Hematopoietic multipotent progenitor cell treated with erythropoietin and hydrocortisone succinate and interleukin-3 and kit ligand, for 17 days (in vitro differentiated cells): ENCODE measurements at regions not wholly inside any gene's neighbourhood (a gene's known extent, or its start where the extent isn't known, plus 50 kb on each side); places are given as distances from the start of the nearest gene placed in this dataset.

ENCODE experiments used
- DNase-seq: peaks from one replicate; pipeline ENCODE4 v3.0.0-alpha.2; 2015; ENCODE audit warnings: low spot score

DNA sequence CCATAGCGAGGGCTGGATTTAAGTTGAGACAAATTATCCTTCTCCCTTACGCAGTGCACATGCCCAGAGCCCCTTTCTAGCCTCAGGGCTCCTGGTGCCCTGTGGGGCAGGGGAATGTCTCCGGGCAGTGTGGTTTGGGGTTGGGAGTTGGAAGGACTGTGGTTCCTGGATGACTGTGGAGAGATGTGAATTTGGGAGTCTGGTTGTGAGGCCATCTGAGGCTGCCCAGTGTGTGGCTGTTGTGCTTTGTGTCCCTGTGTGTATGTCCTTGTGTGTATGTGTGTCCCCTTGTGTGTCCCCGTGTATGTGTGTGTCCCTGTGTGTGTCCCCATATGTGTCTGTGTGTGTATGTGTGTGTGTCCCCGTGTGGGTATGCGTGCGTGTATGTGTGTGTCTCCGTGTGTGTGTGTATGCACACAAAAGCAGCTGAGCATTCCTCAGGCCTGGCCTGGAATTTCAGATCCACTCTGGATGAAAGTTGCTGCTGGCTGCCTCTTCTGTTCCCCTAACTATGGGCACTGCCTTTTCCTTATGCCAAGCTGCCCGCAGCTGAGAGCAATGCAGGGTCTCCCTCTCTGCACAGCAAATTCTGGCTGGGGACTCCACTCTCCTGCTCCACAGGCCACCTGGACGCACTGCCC, 65.4 kb downstream of the UBIAD1 start:
- DNase-seq, result no peak

DNA sequence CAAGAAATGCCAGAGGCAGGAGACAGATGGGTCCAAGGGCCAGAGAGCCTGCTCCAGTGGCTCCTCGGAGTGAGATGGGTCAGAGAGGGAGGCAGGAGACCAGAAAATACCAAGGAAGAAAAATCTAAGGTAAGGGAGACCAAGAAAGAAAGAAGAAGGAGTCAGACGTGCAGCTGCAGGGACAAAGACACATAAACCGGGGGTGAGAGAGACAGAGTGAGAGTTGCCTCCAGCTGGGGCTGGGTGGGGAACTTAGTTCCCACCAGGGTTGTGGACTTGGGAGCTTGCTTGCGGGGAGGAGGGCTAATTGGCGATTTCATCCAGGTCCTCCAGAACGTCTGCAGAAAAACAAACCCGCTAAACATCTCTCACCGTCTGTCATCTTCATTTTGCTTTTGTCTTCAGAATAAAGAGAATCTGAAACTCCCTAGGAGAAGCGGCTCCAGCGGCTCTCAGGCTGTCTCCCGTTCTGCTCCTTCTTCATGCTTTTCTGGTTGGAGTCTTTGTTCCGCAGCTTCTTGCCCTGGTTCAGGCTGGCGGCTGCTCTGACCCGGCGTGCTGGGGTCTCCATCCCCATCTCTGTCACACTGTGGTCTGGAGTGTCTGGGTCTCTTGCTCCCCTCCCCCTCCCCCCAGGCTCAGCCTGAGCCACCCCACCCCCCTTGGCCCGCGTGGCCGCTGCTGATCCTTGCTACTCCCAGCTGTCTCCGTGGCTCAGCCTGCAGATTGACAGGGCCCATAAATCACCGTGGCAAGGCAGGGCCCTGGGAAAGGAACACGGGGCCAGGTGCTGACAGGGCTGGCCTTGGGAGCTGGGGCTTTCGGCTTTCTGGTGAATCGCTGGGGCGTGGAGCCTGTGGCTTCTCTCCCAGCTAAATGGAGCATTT, 66.6 kb downstream of the UBIAD1 start:
- no peak for DNase-seq

DNA sequence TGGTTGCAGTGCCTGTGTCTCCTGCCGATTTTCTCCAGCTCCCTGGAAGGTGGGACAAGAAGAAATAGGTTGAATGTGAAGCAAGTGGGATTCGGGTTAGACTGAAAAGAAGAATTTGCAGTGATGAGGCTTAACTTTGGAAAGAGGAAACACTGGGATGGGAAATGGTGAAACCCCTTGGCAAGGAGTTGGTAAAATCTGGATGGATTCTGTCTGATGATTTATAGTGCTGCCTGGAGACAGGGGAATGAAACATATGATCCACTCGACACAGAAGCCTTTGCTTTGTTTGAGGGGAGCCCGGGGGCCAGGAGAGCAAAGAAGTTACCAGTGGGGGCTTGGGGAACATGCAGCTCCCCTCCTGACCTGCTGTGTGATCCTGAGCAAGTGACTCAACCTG, 67.2 kb downstream of the UBIAD1 start:
- DNase-seq, result no peak

DNA sequence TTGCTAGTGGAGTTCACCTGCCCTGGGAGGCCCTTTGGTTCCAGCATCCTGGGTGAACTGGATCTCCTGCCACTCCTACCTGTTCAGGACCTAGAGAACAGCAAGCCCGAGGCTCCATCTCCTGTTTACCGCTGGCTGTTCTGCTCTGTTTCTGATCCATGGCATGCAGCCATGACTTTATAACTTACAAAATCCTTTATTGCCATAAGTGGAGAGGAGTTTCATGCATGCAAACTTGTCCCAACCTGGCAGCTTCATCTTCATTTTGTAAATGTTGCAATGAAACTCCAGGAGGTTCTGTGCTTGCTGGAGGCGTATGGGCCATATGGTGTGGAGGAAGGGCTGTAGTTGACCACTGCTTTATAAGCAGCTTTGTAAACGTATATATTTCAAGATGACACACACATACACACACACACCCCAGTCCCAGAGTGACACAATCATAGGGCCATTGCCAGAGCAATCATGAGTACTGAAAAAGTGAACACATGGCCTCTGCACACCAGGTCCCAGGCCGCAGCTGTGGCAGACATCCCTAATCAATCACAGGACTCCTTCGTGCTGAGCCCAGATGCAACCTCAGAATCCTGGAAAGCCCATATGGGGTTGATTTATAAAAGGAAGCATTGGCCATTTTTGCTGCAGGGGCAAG, 69.0 kb downstream of the UBIAD1 start:
- no peak for DNase-seq

DNA sequence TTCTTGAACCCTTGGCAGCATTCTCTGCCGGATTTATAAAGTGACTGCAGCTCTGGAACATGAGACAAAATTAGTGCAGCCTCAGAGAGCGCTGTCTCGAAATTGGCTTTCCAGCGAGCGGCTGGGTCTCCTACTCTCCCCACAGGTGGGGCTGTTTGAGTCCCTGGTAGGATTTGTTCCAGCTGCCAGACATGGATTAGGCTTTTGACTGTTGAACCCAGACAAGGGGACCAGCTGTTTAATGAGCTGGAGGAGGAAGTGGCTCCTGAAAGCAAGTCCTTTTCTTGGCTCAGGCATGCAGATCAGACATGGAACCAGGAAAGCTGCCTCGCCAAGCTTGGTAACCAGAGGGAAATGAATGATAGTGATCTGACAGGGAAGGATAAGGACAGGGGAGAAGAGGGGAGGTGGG, 69.6 kb downstream of the UBIAD1 start:
- no peak for DNase-seq

DNA sequence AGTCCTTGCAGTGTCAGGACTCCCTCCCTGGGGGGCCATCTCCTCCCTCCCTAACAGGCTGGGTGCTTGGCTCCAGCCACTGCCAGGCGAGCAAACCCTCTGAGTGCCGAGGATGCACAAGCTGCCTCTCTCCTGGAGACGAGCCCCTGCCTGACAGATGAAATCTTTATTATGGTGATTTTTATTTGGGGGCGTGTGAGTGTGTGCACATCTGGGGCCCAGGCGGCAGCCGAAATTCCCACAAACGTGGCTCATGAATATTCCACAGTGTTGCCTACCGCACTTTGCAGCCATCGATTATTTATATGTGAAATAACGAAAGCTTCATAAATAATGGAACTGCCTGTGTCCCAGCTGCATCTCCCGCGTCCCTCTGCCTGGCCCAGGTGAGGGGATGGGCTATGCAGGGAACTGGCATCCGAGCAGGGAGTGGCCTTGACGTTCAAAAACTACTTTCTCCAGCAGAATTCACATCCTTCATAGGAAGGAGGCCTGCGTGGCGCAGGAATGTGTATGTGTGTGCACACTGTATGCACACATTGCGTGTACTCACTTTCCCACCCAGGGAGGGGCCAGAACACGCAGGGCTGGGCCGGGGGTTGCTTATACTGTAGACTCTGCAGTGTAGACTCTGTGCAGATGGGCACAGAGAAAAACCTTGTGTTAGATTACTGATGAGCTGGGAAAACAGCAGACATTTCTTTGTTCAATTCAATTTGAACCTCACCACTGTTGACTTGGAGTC, 73.1 kb downstream of the UBIAD1 start:
- DNase-seq, result no peak

DNA sequence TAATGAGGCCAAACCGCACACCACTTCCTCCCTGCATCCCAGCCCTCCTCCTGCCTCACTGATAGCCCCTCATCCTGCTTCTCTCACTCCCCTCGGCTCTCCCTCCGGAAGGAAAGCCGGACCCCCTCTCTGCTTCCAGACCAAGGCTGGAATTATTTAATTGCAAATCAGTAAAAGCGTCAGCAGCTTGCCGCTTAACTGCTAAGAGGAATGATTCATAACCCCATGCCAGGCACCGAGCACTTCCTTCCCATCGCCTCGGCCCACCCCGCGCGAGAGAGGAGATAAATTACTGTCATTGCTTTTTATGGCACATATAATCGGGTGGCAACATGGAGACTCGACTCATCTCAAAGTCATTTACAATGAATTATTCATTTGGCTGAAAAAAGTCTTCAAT, 77.3 kb downstream of the UBIAD1 start:
- DNase-seq, result no peak

DNA sequence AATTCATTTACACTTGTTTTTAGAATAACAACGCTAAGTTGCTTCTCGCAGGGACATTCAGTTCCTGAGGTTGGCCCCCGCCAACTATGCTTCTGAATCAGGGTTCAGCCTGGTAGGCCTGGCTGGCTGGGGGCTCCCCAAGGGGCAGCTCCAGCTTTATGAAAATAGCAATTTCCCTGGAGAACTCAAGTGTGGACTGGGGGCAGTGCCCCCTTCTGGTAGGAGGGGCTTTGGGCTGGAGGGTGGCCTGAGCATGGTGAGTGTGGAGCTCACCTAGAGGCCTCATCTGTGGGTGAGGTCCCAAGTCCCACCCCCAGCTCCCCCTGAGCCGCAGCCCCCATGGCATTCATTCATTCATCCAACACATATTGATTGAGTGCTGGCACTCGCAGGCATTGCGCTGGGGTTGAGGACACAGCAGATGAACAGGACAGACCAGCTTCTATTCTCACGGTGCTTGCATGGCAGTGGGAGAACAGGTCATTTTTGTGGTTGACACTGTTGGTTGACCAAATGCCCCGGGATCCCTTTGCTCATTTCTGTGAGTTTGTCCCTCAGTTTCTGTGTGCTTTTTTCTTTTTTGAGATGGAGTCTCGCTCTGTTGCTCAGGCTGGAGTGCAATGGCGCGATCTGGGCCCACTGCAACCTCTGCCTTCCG, 79.2 kb downstream of the UBIAD1 start:
- no peak for DNase-seq

DNA sequence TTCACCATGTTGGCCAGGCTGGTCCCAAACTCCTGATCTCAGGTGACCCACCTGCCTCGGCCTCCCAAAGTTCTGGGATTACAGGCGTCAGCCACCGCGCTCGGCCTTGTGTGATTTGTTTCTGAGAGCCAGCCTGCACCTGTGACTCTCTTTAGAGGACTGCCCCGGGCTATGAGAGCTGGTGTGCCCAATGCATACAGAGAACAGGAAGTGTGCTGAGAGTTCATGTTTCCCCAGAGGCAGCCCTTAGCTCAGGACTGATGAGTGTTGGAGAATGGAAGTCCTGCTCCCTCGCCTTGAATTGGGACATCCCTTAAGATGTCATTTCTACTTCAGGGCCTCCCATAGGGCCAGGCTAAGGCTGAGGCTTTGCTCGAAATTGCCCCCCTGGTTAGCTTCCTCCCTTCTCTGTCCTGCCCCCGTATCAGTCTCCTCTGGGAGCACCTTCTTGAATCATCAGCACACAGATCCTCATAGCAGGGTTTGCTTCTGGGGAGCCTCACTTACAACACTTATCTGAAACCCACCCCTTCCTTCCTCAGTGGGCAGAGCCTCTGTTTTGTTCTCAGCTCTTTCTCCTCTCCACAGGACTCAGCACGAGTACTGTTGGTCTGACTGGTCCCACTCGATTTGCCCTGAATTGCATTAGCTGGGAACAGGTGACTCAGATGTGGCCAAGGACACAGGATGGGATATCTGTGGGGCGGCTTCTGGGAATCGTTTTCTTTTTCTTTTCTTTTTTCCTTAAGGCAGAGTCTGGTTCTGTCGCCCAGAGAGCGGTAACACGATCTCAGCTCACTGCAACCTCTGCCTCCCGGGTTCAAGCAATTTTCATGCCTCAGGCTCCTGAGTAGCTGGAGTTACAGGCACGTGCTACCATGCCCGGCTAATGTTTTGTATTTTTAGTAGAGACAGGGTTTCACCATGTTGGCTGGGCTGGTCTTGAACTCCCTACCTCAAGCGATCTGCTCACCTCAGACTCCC, 80.1 kb downstream of the UBIAD1 start:
- DNase-seq, result no peak

DNA sequence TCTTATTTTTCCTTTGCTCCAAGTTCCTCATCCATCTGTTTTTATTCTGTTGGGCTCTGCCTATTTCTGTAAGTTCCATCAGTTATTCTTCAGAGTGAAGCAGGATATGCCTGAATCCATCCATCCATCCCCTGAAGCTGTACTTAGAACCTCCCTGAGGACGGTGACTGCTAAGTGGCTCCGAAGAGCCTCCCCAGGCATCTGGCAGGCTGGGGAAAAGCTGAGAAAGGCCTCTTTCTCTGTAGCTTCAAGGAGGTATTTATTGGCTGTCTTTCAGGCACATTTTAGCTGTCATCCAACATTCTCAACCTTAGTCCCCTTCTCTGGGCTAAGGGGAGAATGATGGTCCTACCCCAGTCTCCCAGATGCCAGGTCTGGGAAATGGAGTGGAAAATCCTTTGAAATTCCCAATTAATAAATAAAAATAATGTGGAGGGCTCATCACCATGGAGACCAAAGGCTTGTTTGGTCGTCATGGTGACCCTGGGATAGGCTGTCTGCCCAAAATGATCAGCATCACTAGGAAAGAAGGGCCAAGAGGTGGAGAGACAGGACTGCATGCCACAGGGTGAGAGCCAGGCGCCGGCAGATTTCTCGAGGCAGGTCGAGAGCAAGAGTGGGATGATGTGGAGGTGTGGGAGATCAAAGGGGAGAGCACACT, 82.0 kb downstream of the UBIAD1 start:
- DNase-seq, result no peak

DNA sequence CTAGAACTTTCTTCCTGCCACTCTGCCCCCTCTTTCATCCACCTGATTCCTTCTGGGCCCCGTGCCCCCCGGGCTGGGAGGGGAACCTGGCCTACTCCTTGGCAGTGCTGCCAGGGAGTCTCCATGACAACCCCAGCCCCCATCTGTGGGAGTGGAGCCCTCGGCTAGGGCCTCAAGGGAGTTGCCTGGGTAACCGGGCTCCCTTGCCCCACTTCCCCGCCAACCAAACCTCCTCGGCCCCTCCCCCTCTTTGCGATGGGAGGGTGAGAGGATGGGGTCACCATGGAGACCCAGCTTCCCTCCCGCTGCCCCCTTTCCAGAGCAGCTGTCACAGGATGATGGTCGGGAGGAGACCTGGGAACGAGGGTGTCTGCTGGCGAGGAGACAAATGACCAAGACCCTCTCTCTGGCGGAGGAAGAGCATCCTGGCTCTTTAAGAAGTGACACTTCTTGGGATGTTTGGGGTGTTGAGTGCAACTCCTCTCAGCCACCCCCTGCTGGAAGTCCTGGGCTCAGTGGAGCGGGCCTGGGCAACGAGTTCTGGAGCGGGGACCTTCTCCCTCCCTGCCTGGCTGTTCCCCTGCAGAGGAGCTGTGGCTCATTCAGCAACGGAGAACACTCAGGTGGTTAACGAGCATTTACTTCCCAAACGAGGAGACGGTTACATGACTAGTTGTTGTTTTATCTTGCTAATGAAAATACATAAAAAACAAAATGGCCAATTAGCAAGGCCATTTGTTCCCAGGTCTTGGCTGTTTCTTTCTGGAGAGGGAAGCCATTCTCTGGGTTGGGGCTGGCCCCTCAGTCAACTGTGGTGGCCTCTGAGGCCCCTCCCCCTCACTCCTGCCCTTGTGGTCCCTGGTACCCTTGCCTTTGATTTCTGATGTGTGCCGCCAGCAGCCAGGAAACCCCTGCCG, 82.8 kb downstream of the UBIAD1 start:
- DNase-seq, result no peak

DNA sequence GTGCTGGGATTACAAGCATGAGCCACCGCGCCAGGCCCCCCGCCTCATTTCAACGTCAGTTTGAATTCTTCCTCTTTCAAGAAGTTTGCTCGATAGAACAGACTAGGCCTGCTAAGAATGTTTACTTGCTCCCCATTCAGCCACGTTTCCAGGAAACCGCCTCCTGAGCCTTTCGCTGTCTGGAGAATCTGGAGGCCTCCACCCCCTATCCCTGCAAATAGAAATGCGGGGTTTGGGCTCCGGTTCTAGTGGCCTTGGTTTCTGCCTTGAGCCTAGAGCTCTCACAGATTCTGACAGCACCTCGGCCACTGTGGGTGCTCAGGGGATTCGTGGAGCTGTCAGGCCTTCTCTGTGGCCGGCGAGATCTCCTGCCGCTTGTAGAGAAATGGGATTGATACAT, 84.3 kb downstream of the UBIAD1 start:
- no peak for DNase-seq

DNA sequence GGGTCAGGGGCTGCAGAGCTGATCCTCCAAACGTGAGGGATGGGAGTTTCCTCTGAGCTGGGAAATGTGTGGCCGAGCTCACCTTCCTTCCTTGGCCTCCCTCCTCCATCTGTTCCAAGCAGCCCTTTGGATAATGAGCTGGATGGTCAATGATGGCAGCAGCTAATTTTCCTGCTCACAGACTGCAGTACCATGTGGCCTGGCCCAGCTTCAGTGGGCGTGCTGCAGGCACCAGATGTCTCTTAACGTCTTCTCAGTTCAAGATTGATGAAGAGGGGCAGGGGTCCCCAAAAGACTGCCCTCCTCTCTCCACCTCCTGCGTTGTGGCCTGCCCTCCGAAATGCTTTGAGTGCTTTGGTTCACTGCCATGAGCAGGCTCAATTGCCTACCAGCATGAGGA, 86.0 kb downstream of the UBIAD1 start:
- DNase-seq, result no peak

DNA sequence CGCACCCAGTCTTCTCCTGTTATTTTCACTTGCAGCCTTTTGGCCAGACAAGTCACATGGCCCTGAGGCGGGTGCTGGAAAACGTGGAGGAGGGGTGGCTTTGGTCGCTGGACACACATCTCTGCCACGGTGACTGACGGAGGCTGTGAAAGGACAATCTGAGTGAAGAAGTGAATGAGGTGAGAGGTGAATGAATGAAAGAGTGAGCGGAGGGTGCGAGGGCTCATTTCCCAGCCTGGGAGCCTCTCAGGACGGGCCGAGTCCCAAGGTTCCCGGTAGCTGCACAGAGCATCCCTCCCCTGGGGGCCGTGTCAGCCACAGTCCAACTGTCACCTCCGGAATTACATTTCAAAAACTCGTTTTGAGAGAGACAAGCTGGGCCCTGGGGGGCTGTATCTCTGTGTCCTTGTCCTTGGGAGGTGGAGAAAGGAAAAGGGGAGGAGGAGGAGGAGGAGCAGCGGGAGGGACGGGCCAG, 89.6 kb downstream of the UBIAD1 start:
- no peak for DNase-seq

DNA sequence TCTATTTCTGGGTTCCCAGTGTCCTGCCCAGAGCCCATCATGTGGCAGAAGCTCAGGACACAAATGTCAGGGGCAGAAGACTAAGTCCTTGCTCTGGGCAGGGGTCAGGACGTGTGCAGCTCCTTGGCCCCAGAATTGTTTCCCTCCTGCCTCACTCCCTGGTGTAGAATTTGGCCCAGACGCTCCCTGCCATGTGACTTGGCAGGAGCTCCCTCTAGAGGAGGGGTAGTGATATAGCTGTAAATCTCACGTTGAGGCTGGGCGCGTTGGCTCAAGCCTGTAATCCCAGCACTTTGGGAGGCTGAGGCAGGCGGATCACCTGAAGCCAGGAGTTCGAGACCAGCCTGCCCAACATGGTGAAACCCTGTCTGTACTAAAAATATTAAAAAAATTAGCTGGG, 91.2 kb downstream of the UBIAD1 start:
- DNase-seq, result peak; percentile 44

DNA sequence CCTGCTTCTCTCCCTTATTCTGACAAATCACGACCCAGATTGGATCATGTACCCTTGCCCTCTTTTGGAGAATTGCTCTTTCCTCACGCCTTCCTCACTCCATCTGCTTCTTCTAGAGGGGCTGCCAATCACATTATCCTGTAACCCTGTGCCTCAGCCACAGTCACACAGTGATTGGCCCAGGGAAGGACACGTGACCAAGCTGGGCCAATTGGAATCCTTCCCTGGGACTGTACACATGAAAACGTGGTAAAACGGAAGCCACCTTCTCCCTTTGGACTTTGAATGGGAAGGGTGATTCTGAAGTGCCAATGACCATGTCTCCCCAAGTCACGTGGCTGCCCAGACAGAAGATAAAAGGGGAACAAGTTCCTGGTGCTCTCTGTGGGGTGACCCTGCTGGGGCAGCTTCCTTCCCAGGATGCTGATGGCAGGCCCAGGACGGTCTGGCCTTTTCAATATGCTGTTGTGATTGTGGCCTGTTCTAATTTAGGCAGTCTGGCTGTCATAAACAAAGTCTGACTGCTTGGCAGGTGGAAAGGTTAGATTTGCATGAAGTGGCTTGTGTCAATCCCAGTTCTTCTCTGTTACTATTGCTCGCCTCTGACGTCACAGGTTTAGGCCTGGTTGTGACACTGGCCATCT, 92.9 kb downstream of the UBIAD1 start:
- no peak for DNase-seq

DNA sequence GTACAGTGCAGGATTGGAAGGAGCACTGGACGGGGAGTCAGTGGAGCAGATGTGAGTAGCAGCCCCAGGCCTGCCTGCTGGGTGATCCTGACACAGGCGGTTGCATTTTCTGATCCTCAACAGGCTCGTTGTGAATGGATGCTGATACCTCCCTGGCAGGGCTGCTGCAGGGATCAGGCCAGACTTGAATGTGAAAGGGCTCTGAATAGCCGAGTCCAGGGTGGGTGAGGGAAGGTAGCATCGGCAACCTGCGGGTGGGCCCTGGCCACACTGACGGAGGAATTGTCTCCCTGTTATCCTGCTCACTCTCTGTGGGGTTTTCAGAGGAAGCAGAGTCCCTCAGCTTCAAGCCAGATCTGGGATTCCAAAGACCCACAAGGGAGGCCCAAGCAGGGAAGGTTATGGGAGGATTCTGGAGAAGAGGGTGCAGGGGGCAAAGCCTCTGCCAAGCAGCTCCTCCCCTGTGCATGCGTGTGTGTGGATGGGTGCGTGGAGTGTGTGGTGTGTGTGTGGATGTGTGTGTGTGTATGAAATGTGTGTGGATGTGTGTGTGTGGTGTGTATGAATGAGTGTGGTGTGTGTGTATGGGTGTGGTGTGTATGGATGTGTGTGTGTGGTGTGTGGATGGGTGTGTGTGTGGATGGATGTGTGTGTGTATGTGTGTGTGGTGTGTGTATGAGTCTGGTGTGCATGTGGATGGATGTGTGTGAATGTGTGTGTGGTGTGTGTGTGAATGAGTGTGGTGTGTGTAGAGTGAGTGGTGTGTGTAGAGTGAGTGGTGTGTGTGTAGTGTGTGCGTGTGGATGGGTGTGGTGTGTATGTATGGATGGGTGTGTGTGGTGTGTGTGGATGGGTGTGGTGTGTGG, 100.3 kb downstream of the UBIAD1 start:
- DNase-seq, result no peak
